Upper lobe of left lung (tissue), 4 donors: ENCODE measurements at regions not wholly inside any gene's neighbourhood (a gene's known extent, or its start where the extent isn't known, plus 50 kb on each side); places are given as distances from the start of the nearest gene placed in this dataset.

Experiments
- POLR2A ChIP-seq, 4 donors: fragments of 450-650 bp; IDR thresholded peaks; one replicate each; pipeline ENCODE4 v1.5.1; 2016 to 2017; ENCODE audit warnings: antibody characterized with exemption in 4 of 4, mild to moderate bottlenecking in 2 of 4
- POLR2AphosphoS5 ChIP-seq, 2 donors: sonication (generic); formaldehyde crosslinking; IDR thresholded peaks; one replicate each; pipeline ENCODE4 v1.5.1; 2017; ENCODE audit warnings: antibody characterized with exemption in 2 of 2

DNA sequence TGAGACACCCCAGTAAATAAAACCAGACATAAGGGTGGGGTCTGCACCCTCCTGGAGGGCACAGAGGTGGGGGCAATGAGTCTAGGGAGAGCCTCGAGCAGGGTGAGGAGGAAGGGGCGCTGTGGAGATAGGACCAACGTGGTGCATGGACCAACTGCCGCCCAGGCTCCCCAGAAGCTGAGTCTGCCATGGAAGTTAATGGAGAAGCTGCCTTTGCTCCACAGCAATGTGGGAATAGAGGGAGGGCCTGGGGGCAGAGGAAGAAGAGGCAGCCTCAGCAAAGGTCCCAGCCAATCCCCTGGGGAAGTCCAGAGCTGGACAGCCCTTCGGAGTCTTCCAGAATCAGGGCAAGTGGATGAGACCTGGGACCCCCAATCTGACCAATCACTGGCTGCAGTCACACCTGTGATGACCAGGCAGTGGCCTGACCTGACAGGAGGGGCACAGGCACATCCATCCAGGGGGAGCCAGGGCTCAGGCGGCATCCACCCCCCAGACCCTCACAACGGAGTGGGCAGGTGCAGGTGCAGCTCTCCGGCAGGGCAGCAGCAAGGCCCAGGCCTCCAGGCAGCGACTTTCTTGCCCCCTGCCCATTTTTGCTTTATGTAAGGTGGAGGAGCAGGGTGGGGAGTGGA lies 242.2 kb upstream of the PPP2R2D start:
- TF ChIP-seq POLR2AphosphoS5 (IDR thresholded peaks at IDR 0.05), result no peak
- TF ChIP-seq POLR2A (IDR thresholded peaks at IDR 0.05), result no peak
